GM12892 (cell line): ENCODE measurements at regions not wholly inside any gene's neighbourhood (a gene's known extent, or its start where the extent isn't known, plus 50 kb on each side); places are given as distances from the start of the nearest gene placed in this dataset.
"Not testable (repeated sequence)": the region's sequence is repeated elsewhere in the genome, so short reads cannot be mapped to it uniquely, and the experiment has no call there.

Source experiments
- POLR2A ChIP-seq: IDR thresholded peaks from 2 replicates; pipeline ENCODE4 v1.6.1; 2011; ENCODE audit warnings: low read depth, low read length, control low read depth
- POLR2AphosphoS5 ChIP-seq: IDR thresholded peaks from 2 replicates; pipeline ENCODE4 v1.6.1; 2011; ENCODE audit warnings: low read depth, low read length, control low read depth
- TAF1 ChIP-seq: IDR thresholded peaks from 2 replicates; pipeline ENCODE4 v1.6.1; 2011; ENCODE audit warnings: low read depth, mild to moderate bottlenecking, control low read depth, low read length, borderline replicate concordance

DNA sequence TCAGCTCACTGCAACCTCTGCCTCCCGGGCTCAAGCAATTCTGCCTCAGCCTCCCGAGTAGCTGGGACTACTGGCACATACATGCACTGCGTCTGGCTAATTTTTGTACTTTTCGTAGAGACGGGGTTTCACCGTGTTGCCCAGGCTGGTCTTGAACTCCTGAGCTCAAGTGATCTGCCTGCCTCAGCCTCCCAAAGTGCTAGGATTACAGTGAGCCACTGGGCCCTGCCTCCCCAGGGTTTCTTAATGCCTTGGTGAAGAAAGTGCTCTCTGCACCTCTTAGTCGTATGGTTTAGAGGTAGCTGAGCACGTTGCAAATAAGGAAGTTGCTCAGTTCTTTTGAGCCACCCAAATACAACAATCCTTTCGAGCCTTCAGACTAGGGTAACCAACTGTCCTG lies 1098.5 kb downstream of the TBC1D22A start:
- TF ChIP-seq POLR2A, POLR2AphosphoS5, TAF1: not testable (repeated sequence)
